Mesenchymal stem cell (in vitro differentiated cells and primary cell): ENCODE measurements at regions not wholly inside any gene's neighbourhood (a gene's known extent, or its start where the extent isn't known, plus 50 kb on each side); places are given as distances from the start of the nearest gene placed in this dataset.
"Not testable (repeated sequence)": the region's sequence is repeated elsewhere in the genome, so short reads cannot be mapped to it uniquely, and the experiment has no call there.

Experiments used
- DNase-seq: peaks from one replicate; pipeline ENCODE4 v3.0.0-alpha.2; 2013
- H2AFZ ChIP-seq: one replicate; pipeline ENCODE4 v1.6.1; 2013; ENCODE audit warnings: low read depth, mild to moderate bottlenecking, control low read depth, inconsistent platforms, low read length, moderate library complexity
- H2AK5ac ChIP-seq: 2 replicates; pipeline ENCODE4 v1.6.1; 2013; ENCODE audit warnings: low read length, moderate library complexity, mild to moderate bottlenecking, inconsistent platforms; ENCODE audit not compliant: severe bottlenecking
- H2BK120ac ChIP-seq: one replicate; pipeline ENCODE4 v1.6.1; 2013; ENCODE audit warnings: low read depth, mild to moderate bottlenecking, inconsistent platforms, low read length, moderate library complexity
- H2BK12ac ChIP-seq, 2 experiments: one replicate each; pipeline ENCODE4 v1.6.1; 2013; ENCODE audit warnings: inconsistent platforms in 2 of 2, low read length in 2 of 2, mild to moderate bottlenecking in 2 of 2, moderate library complexity in 2 of 2, control low read depth in 1 of 2
- H2BK15ac ChIP-seq: one replicate; pipeline ENCODE4 v1.6.1; 2013; ENCODE audit warnings: mild to moderate bottlenecking, low read depth, inconsistent platforms; ENCODE audit not compliant: poor library complexity, severe bottlenecking
- H2BK5ac ChIP-seq: 2 replicates; pipeline ENCODE4 v1.6.1; 2013; ENCODE audit warnings: low read depth, mild to moderate bottlenecking, low read length, control low read depth, inconsistent platforms; ENCODE audit not compliant: poor library complexity, severe bottlenecking
- H3K14ac ChIP-seq, 2 experiments: one replicate each; pipeline ENCODE4 v1.6.1; 2013; ENCODE audit warnings: inconsistent platforms in 2 of 2, low read length in 2 of 2, control low read depth in 1 of 2, mild to moderate bottlenecking in 1 of 2, moderate library complexity in 1 of 2
- H3K18ac ChIP-seq, 2 experiments: one replicate each; pipeline ENCODE4 v1.6.1; 2013; ENCODE audit warnings: inconsistent platforms in 2 of 2, low read length in 2 of 2, control low read depth in 1 of 2, low read depth in 1 of 2, mild to moderate bottlenecking in 1 of 2
- H3K23ac ChIP-seq, 2 experiments: one replicate each; pipeline ENCODE4 v1.6.1; 2013; ENCODE audit warnings: inconsistent platforms in 2 of 2, low read length in 2 of 2, mild to moderate bottlenecking in 2 of 2, moderate library complexity in 2 of 2, control low read depth in 1 of 2
- H3K27ac ChIP-seq: 2 replicates; pipeline ENCODE4 v1.5.1; 2013; ENCODE audit warnings: mild to moderate bottlenecking, moderate library complexity, low read length, control low read depth, inconsistent platforms; ENCODE audit not compliant: poor library complexity, severe bottlenecking
- H3K27me3 ChIP-seq, 2 experiments: 2 replicates each; pipeline versions ENCODE4 v1.6.1 to v1.7.0; 2013; ENCODE audit warnings: low read length in 2 of 2, mild to moderate bottlenecking in 2 of 2, moderate library complexity in 2 of 2, control low read depth in 1 of 2, inconsistent platforms in 1 of 2; ENCODE audit not compliant: control insufficient read depth in 1 of 2, insufficient read depth in 1 of 2
- H3K36me3 ChIP-seq, 2 experiments: 2 replicates each; pipeline versions ENCODE4 v1.6.1 to v1.7.0; 2013; ENCODE audit warnings: low read length in 2 of 2, control low read depth in 1 of 2, inconsistent platforms in 1 of 2, low read depth in 1 of 2, mild to moderate bottlenecking in 1 of 2; ENCODE audit not compliant: insufficient read depth in 2 of 2, control insufficient read depth in 1 of 2
- H3K4ac ChIP-seq, 2 experiments: one replicate each; pipeline ENCODE4 v1.6.1; 2013; ENCODE audit warnings: inconsistent platforms in 2 of 2, low read length in 2 of 2, mild to moderate bottlenecking in 2 of 2, moderate library complexity in 2 of 2, control low read depth in 1 of 2, low read depth in 1 of 2
- H3K4me1 ChIP-seq: 2 replicates; pipeline ENCODE4 v1.6.1; 2013; ENCODE audit warnings: low read depth, low read length, control low read depth; ENCODE audit not compliant: control insufficient read depth, insufficient read depth
- H3K4me2 ChIP-seq: 2 replicates; pipeline ENCODE4 v1.6.1; 2013; ENCODE audit warnings: low read length, mild to moderate bottlenecking, inconsistent platforms; ENCODE audit not compliant: poor library complexity, severe bottlenecking
- H3K4me3 ChIP-seq, 2 experiments: 2 replicates each; pipeline versions ENCODE4 v1.5.1 to v1.7.0; 2013; ENCODE audit warnings: low read length in 2 of 2, mild to moderate bottlenecking in 2 of 2, control low read depth in 1 of 2, low read depth in 1 of 2; ENCODE audit not compliant: insufficient read depth in 1 of 2
- H3K79me1 ChIP-seq: replicated peaks from 2 replicates; pipeline ENCODE4 v1.6.1; 2013; ENCODE audit warnings: mild to moderate bottlenecking, control low read depth, low read length, inconsistent platforms; ENCODE audit not compliant: poor library complexity, severe bottlenecking
- H3K9ac ChIP-seq: 2 replicates; pipeline ENCODE4 v1.7.0; 2013; ENCODE audit warnings: mild to moderate bottlenecking, low read length, moderate library complexity
- H3K9me3 ChIP-seq: 2 replicates; pipeline ENCODE4 v1.7.0; 2013; ENCODE audit warnings: mild to moderate bottlenecking, low read length; ENCODE audit not compliant: control insufficient read depth
- H4K8ac ChIP-seq: one replicate; pipeline ENCODE4 v1.6.1; 2013; ENCODE audit warnings: inconsistent platforms, mild to moderate bottlenecking, low read length, moderate library complexity
- H4K91ac ChIP-seq: one replicate; pipeline ENCODE4 v1.6.1; 2013; ENCODE audit warnings: mild to moderate bottlenecking, low read length, inconsistent platforms
- WGBS: methylation state at CpG from one replicate; pipeline ENCODE4 v1.1.7; 2013; ENCODE audit warnings: mixed read lengths; 5-methylcytosine and 5-hydroxymethylcytosine counted together

DNA sequence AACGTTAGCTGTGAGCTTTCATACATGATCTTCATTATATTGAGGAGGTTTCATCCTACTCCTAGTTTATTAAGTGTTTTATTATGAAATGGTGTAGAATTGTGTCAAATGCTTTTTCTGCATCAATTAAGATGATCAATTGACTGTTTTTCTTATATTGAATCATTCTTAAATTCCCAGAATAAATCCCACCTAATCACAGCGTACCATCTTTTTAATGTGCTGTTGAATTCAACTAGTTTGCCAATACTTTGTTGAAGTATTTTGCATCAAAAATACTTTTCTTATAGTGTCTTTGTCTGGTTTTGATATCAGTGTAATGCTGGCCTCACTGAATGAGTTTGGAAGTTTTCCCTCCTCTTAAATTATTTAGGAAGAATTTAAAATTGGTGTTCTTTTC is 138.6 kb upstream of the SGCG start:
- no peak overlapping the region for H2BK120ac ChIP-seq
- no peak overlapping the region for H4K8ac ChIP-seq
- 100% methylated on average over 1 of the region's 2 CpGs for WGBS
- H3K4me3 ChIP-seq = no peak overlapping the region
- no peaks in the 10 kb centered on the region for H3K79me1 ChIP-seq
- no peak overlapping the region for H2BK5ac ChIP-seq
- no peaks in the 10 kb centered on the region for H3K9me3 ChIP-seq
- H2AFZ ChIP-seq = no peak overlapping the region
- H3K14ac ChIP-seq = no peak overlapping the region
- H4K91ac ChIP-seq = no peak overlapping the region
- DNase-seq = no peak
- H3K18ac ChIP-seq = no peak overlapping the region
- H2BK15ac ChIP-seq = no peak overlapping the region
- no peaks in the 10 kb centered on the region for H3K27me3 ChIP-seq
- H3K36me3 ChIP-seq = no peaks in the 10 kb centered on the region
- H3K4me1 ChIP-seq = no peaks in the 10 kb centered on the region
- H3K9ac ChIP-seq = no peak overlapping the region
- H3K4ac ChIP-seq = no peak overlapping the region
- H3K23ac ChIP-seq = no peak overlapping the region
- no peak overlapping the region for H3K27ac ChIP-seq
- no peak overlapping the region for H2BK12ac ChIP-seq
- H3K4me2 ChIP-seq = no peak overlapping the region
- no peak overlapping the region for H2AK5ac ChIP-seq

GRCh38 chr13:23044906-23045305 is 135.9 kb upstream of the SGCG start:
- Histone ChIP-seq H3K79me1 (no peaks in the 10 kb centered on the region), H4K91ac (no peak overlapping the region), H3K14ac (no peak overlapping the region), H2AK5ac (no peak overlapping the region), H3K9me3 (no peaks in the 10 kb centered on the region), H3K4ac (no peak overlapping the region), H4K8ac (no peak overlapping the region), H3K23ac (no peak overlapping the region), H2BK5ac (no peak overlapping the region), H2BK120ac (no peak overlapping the region), H3K4me3 (no peak overlapping the region), H2BK12ac (no peak overlapping the region), H3K9ac (no peak overlapping the region), H3K36me3 (no peaks in the 10 kb centered on the region), H3K27ac (no peak overlapping the region), H2AFZ (no peak overlapping the region), H3K4me1 (no peaks in the 10 kb centered on the region), H3K18ac (no peak overlapping the region), H3K4me2 (no peak overlapping the region), H3K27me3 (no peaks in the 10 kb centered on the region), H2BK15ac (no peak overlapping the region)
- no peak for DNase-seq
- WGBS = no CpG with 5 or more reads among the region's 1 CpG

- DNase-seq = no peak
- no peaks in the 10 kb centered on the region for H3K4me1 ChIP-seq
- H3K23ac ChIP-seq = no peak overlapping the region
- no peak overlapping the region for H4K8ac ChIP-seq
- no peak overlapping the region for H3K27ac ChIP-seq
- no peaks in the 10 kb centered on the region for H3K36me3 ChIP-seq
- no peaks in the 10 kb centered on the region for H3K79me1 ChIP-seq
- H3K14ac ChIP-seq = no peak overlapping the region
- no peak overlapping the region for H2BK120ac ChIP-seq
- H3K18ac ChIP-seq = no peak overlapping the region
- no peak overlapping the region for H4K91ac ChIP-seq
- H2BK5ac ChIP-seq = no peak overlapping the region
- H2BK12ac ChIP-seq = no peak overlapping the region
- 94% methylated on average over 2 of the region's 3 CpGs for WGBS
- H2BK15ac ChIP-seq = no peak overlapping the region
- no peak overlapping the region for H3K4me2 ChIP-seq
- H3K4ac ChIP-seq = no peak overlapping the region
- H3K9me3 ChIP-seq = no peaks in the 10 kb centered on the region
- H2AK5ac ChIP-seq = no peak overlapping the region
- no peaks in the 10 kb centered on the region for H3K27me3 ChIP-seq
- H3K4me3 ChIP-seq = no peak overlapping the region
- H2AFZ ChIP-seq = no peak overlapping the region
- H3K9ac ChIP-seq = no peak overlapping the region
Observed at GRCh38 chr13:23050126-23050525, 130.7 kb upstream of the SGCG start.

DNA sequence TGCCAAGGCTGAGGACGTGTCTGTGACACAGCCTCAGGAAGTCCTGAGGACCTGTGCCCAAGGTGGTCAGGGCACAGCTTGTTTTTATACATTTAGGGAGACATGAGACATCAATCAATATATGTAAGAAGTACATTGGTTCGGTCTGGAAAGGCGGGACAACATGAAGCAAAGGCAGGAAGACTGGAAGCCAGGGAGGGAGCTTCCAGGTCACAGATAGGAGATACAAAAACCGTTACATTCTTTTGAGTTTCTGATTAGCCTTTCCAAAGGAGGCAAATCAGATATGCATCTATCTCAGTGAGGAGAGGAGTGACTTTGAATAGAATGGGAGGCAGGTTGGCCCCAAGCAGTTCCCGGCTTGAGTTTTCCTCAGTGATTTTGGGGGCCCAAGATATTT is 127.1 kb upstream of the SGCG start:
- not testable (repeated sequence) for H2AFZ ChIP-seq, H3K4ac ChIP-seq, H2BK120ac ChIP-seq, H3K4me1 ChIP-seq, H2BK15ac ChIP-seq, H3K23ac ChIP-seq, H3K14ac ChIP-seq, H3K4me3 ChIP-seq, H3K27ac ChIP-seq, H3K18ac ChIP-seq, H3K27me3 ChIP-seq, H4K91ac ChIP-seq, H2AK5ac ChIP-seq, DNase-seq, H2BK5ac ChIP-seq, H3K79me1 ChIP-seq, H3K9me3 ChIP-seq, H3K9ac ChIP-seq, H2BK12ac ChIP-seq, H3K36me3 ChIP-seq, H3K4me2 ChIP-seq, H4K8ac ChIP-seq
- WGBS = 65% methylated on average over 4 of the region's 5 CpGs
